NT2/D1 (cell line): ENCODE measurements at regions not wholly inside any gene's neighbourhood (a gene's known extent, or its start where the extent isn't known, plus 50 kb on each side); places are given as distances from the start of the nearest gene placed in this dataset.

Experiments used
- SUZ12 ChIP-seq: IDR thresholded peaks from 2 replicates; pipeline ENCODE4 v1.6.1; 2011; ENCODE audit not compliant: insufficient read length, insufficient read depth; ENCODE audit errors: extremely low read depth
- YY1 ChIP-seq: IDR thresholded peaks from 2 replicates; pipeline ENCODE4 v1.6.1; 2011; ENCODE audit not compliant: insufficient read length, insufficient read depth
- ZNF274 ChIP-seq: IDR thresholded peaks from 2 replicates; pipeline ENCODE4 v1.6.1; 2011; ENCODE audit warnings: mild to moderate bottlenecking, low read depth, low read length

DNA sequence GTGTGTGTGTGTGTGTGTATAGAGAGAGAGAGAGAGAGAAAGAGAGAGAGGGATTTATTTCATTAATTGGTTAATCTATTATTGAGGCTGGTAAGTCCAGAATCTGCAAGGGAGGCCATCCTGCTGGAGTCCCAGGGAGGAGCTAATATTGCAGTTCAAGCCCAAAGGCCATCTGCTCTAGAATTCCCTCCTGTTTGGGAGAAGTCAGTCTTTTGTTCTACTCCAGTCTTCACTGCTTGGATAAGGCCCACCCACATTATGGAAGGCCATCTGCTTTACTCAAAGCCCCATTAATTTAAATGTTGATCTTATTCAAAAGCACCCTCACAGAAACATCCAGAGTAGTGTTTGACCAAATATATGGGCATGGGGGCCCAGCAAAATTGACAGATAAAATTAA lies 317.5 kb upstream of the RASGEF1B start:
- no peak for TF ChIP-seq YY1
- TF ChIP-seq SUZ12: no peak
- no peak for TF ChIP-seq ZNF274
